ENCODE measurements at regions not wholly inside any gene's neighbourhood (a gene's known extent, or its start where the extent isn't known, plus 50 kb on each side); places are given as distances from the start of the nearest gene placed in this dataset.

GRCh38 chr14:58864751-58865513, 227.2 kb downstream of the DACT1 start:
- no peak for TF ChIP-seq FOSL2 (CRISPR knock-in tag; IDR thresholded peaks at IDR 0.05)
- no peak for TF ChIP-seq SUZ12 (IDR thresholded peaks at IDR 0.05; ENCODE audit: low read depth, low read length)

Data from HepG2 (cell line).